ENCODE measurements at regions not wholly inside any gene's neighbourhood (a gene's known extent, or its start where the extent isn't known, plus 50 kb on each side); places are given as distances from the start of the nearest gene placed in this dataset.

GRCh38 chr9:30524311-30524710 lies 1860.1 kb upstream of the ACO1 start:
- TF ChIP-seq CTCF (IDR thresholded peaks at IDR 0.05) (no peak), EP300 (IDR thresholded peaks at IDR 0.05) (no peak), POLR2A (IDR thresholded peaks at IDR 0.05; ENCODE audit: low read depth) (no peak)

Measured in esophagus muscularis mucosa (tissue), 4 donors.